H9 (cell line): ENCODE measurements at regions not wholly inside any gene's neighbourhood (a gene's known extent, or its start where the extent isn't known, plus 50 kb on each side); places are given as distances from the start of the nearest gene placed in this dataset.
A peak's percentile ranks its signal among the peaks of the same experiment; 100 is the strongest.

Experiments used
- DNase-seq: peaks from one replicate; pipeline ENCODE4 v3.0.0-alpha.2; 2017
- H2AFZ ChIP-seq: one replicate; pipeline ENCODE4 v1.6.1; 2013; ENCODE audit warnings: mild to moderate bottlenecking, low read length, control low read depth, moderate library complexity
- H2AK5ac ChIP-seq: 2 replicates; pipeline ENCODE4 v1.6.1; 2013; ENCODE audit warnings: low read length, control low read depth, mixed read lengths; ENCODE audit not compliant: insufficient read length
- H2BK120ac ChIP-seq: one replicate; pipeline ENCODE4 v1.6.1; 2013; ENCODE audit warnings: low read depth, mild to moderate bottlenecking, low read length, control low read depth, inconsistent platforms; ENCODE audit not compliant: poor library complexity, severe bottlenecking
- H2BK12ac ChIP-seq: 2 replicates; pipeline ENCODE4 v1.6.1; 2013; ENCODE audit warnings: low read length, control low read depth, mixed read lengths, low read depth; ENCODE audit not compliant: insufficient read length
- H2BK15ac ChIP-seq: 2 replicates; pipeline ENCODE4 v1.6.1; 2013; ENCODE audit warnings: low read depth, low read length, control low read depth
- H2BK20ac ChIP-seq: one replicate; pipeline ENCODE4 v1.6.1; 2013; ENCODE audit warnings: low read depth, mild to moderate bottlenecking, low read length, control low read depth, inconsistent platforms; ENCODE audit not compliant: poor library complexity, severe bottlenecking
- H2BK5ac ChIP-seq: 2 replicates; pipeline ENCODE4 v1.6.1; 2013; ENCODE audit warnings: low read length, control low read depth, mixed read lengths; ENCODE audit not compliant: insufficient read length
- H3K14ac ChIP-seq: 2 replicates; pipeline ENCODE4 v1.6.1; 2013; ENCODE audit warnings: low read length, control low read depth; ENCODE audit not compliant: insufficient read depth
- H3K18ac ChIP-seq: 2 replicates; pipeline ENCODE4 v1.6.1; 2013; ENCODE audit warnings: low read depth, mild to moderate bottlenecking, mixed read lengths, low read length, control low read depth; ENCODE audit not compliant: insufficient read length
- H3K23ac ChIP-seq: 2 replicates; pipeline ENCODE4 v1.6.1; 2013; ENCODE audit warnings: low read length, control low read depth, mixed read lengths, low read depth; ENCODE audit not compliant: insufficient read length
- H3K23me2 ChIP-seq: 2 replicates; pipeline ENCODE4 v1.6.1; 2013; ENCODE audit warnings: low read depth, mild to moderate bottlenecking, mixed read lengths, low read length, control low read depth; ENCODE audit not compliant: insufficient read length, poor library complexity, severe bottlenecking
- H3K27ac ChIP-seq: 2 replicates; pipeline ENCODE4 v1.5.1; 2013; ENCODE audit warnings: low read length, control low read depth, mixed read lengths, low read depth; ENCODE audit not compliant: insufficient read length
- H3K27me3 ChIP-seq: 2 replicates; pipeline ENCODE4 v1.6.1; 2013; ENCODE audit warnings: low read length, control low read depth, inconsistent platforms; ENCODE audit not compliant: insufficient read depth
- H3K4ac ChIP-seq: 2 replicates; pipeline ENCODE4 v1.6.1; 2013; ENCODE audit warnings: low read depth, mild to moderate bottlenecking, control low read depth, inconsistent platforms, low read length, moderate library complexity
- H3K4me1 ChIP-seq: 2 replicates; pipeline ENCODE4 v1.6.1; 2013; ENCODE audit warnings: low read length, control low read depth, inconsistent platforms; ENCODE audit not compliant: insufficient read depth
- H3K4me2 ChIP-seq: 2 replicates; pipeline ENCODE4 v1.6.1; 2013; ENCODE audit warnings: low read length, control low read depth, mixed read lengths; ENCODE audit not compliant: insufficient read length, insufficient read depth
- H3K56ac ChIP-seq: 2 replicates; pipeline ENCODE4 v1.6.1; 2013; ENCODE audit warnings: low read depth, mild to moderate bottlenecking, mixed read lengths, low read length, control low read depth; ENCODE audit not compliant: insufficient read length
- H3K79me1 ChIP-seq: 2 replicates; pipeline ENCODE4 v1.6.1; 2013; ENCODE audit warnings: low read depth, mild to moderate bottlenecking, moderate library complexity, low read length, control low read depth, inconsistent platforms; ENCODE audit not compliant: insufficient read depth, poor library complexity, severe bottlenecking
- H3K79me2 ChIP-seq: 2 replicates; pipeline ENCODE4 v1.6.1; 2013; ENCODE audit warnings: low read length, control low read depth, inconsistent platforms; ENCODE audit not compliant: insufficient read depth
- H3K9ac ChIP-seq: 2 replicates; pipeline ENCODE4 v1.6.1; 2013; ENCODE audit warnings: low read length, control low read depth, mixed read lengths; ENCODE audit not compliant: insufficient read length; ENCODE audit errors: extremely low read depth
- H3K9me3 ChIP-seq: one replicate; pipeline ENCODE4 v1.6.1; 2013; ENCODE audit warnings: low read depth, low read length, inconsistent platforms; ENCODE audit not compliant: control insufficient read depth
- H3T11ph ChIP-seq: one replicate; pipeline ENCODE4 v1.6.1; 2013; ENCODE audit warnings: mild to moderate bottlenecking, low read length, control low read depth, inconsistent platforms
- H4K20me1 ChIP-seq: one replicate; pipeline ENCODE4 v1.6.1; 2013; ENCODE audit not compliant: control insufficient read depth, insufficient read length, insufficient read depth
- H4K5ac ChIP-seq: 2 replicates; pipeline ENCODE4 v1.6.1; 2013; ENCODE audit warnings: low read depth, mild to moderate bottlenecking, mixed read lengths, low read length, control low read depth; ENCODE audit not compliant: insufficient read length
- H4K8ac ChIP-seq: replicated peaks from 2 replicates; pipeline ENCODE4 v1.6.1; 2013; ENCODE audit warnings: low read length, control low read depth, mixed read lengths, low read depth; ENCODE audit not compliant: insufficient read length
- H4K91ac ChIP-seq: 2 replicates; pipeline ENCODE4 v1.6.1; 2013; ENCODE audit warnings: low read depth, mild to moderate bottlenecking, moderate library complexity, mixed read lengths, low read length, control low read depth; ENCODE audit not compliant: insufficient read length
- H3K27ac Mint-ChIP-seq, 3 experiments: 2 replicates in 2 of 3; 3 replicates in 1 of 3; pipeline ENCODE4 v1.8.0; 2020 to 2021; ENCODE audit warnings: mixed read lengths in 3 of 3, mild to moderate bottlenecking in 1 of 3, moderate library complexity in 1 of 3
- H3K27me3 Mint-ChIP-seq: 2 replicates; pipeline ENCODE4 v1.8.0; 2021; ENCODE audit warnings: low read depth, mild to moderate bottlenecking, moderate library complexity, mixed read lengths
- H3K36me3 Mint-ChIP-seq, 3 experiments: 2 replicates in 2 of 3; 3 replicates in 1 of 3; pipeline ENCODE4 v1.8.0; 2020 to 2021; ENCODE audit warnings: low read depth in 3 of 3, mixed read lengths in 3 of 3; ENCODE audit not compliant: insufficient read depth in 1 of 3
- H3K4me1 Mint-ChIP-seq, 2 experiments: 2 replicates each; pipeline ENCODE4 v1.8.0; 2020; ENCODE audit warnings: mixed read lengths in 2 of 2
- H3K4me3 Mint-ChIP-seq, 2 experiments: 2 replicates in 1 of 2; 3 replicates in 1 of 2; pipeline ENCODE4 v1.8.0; 2020 to 2021; ENCODE audit warnings: mild to moderate bottlenecking in 2 of 2, mixed read lengths in 2 of 2, moderate library complexity in 1 of 2
- H3K9me3 Mint-ChIP-seq, 2 experiments: 2 replicates in 1 of 2; 3 replicates in 1 of 2; pipeline ENCODE4 v1.8.0; 2020; ENCODE audit warnings: mild to moderate bottlenecking in 2 of 2, mixed read lengths in 2 of 2, moderate library complexity in 1 of 2
- CTCF ChIP-seq: fragments of 200-600 bp; sonication (generic); conservative IDR thresholded peaks from 3 replicates; pipeline ENCODE4 v1.8.0; 2021; ENCODE audit warnings: antibody characterized with exemption, mild to moderate bottlenecking
- WGBS: extraction: QIAGEN DNeasy Blood & Tissue Kit; methylation state at CpG from one replicate; pipeline ENCODE4 v1.1.7; 2013; ENCODE audit warnings: missing lambda C conversion rate, low lambda C conversion rate, mixed read lengths; ENCODE audit not compliant: insufficient read length; ENCODE audit errors: extremely low coverage; 5-methylcytosine and 5-hydroxymethylcytosine counted together

- Histone ChIP-seq H3K4me1 (peaks cover 4% of the 10 kb centered on the region; the same call in 1 of the 2 replicates), H3K4me2 (no peak overlapping the region), H3K9ac (no peak overlapping the region), H3K18ac (no peak overlapping the region), H4K5ac (no peak overlapping the region), H2BK15ac (no peak overlapping the region), H2BK20ac (no peak overlapping the region), H2AFZ (no peak overlapping the region), H3K9me3 (no peaks in the 10 kb centered on the region), H3K27me3 (no peaks in the 10 kb centered on the region), H2AK5ac (no peak overlapping the region), H4K20me1 (no peaks in the 10 kb centered on the region), H3K56ac (no peak overlapping the region), H4K91ac (no peak overlapping the region), H3K4ac (no peak overlapping the region), H3K27ac (no peak overlapping the region), H3K23me2 (no peaks in the 10 kb centered on the region), H3T11ph (no peak overlapping the region), H3K23ac (no peak overlapping the region), H3K79me1 (no peaks in the 10 kb centered on the region), H3K14ac (no peak overlapping the region), H2BK120ac (no peak overlapping the region), H2BK5ac (no peak overlapping the region), H3K79me2 (no peaks in the 10 kb centered on the region), H4K8ac (no peak overlapping the region), H2BK12ac (no peak overlapping the region)
- peaks cover 6 to 11% of the 10 kb centered on the region in 2 experiments for H3K4me1 Mint-ChIP-seq
- H3K36me3 Mint-ChIP-seq = peaks cover 3 to 8% (median 6%) of the 10 kb centered on the region in 3 experiments
- no peaks in the 10 kb centered on the region for H3K27me3 Mint-ChIP-seq
- TF ChIP-seq CTCF = no peak
- H3K9me3 Mint-ChIP-seq = peaks cover 14% of the 10 kb centered on the region in 2 experiments
- WGBS = no CpG with 5 or more reads among the region's 4 CpGs
- 0 out of 7 replicates have a peak overlapping the region, but pooled peaks of 1 of the 3 experiments have one; percentile 36 for H3K27ac Mint-ChIP-seq
- no peak for DNase-seq
- no peak overlapping the region; a peak in 1 of 5 replicates for H3K4me3 Mint-ChIP-seq
Observed at GRCh38 chr15:31586841-31587240, 260.2 kb downstream of the KLF13 start.
